ENCODE measurements at regions not wholly inside any gene's neighbourhood (a gene's known extent, or its start where the extent isn't known, plus 50 kb on each side); places are given as distances from the start of the nearest gene placed in this dataset.

GRCh38 chrX:113529426-113530013, 688.9 kb upstream of the AMOT start:
- TF ChIP-seq CTCF (IDR thresholded peaks at IDR 0.05; ENCODE audit: borderline replicate concordance, extremely low read depth, low read length, poor library complexity, severe bottlenecking) (no peak), EZH2 (IDR thresholded peaks at IDR 0.05; ENCODE audit: borderline replicate concordance, low read depth, low read length, severe bottlenecking) (no peak)

Measured in DND-41 (cell line).